ENCODE measurements at regions not wholly inside any gene's neighbourhood (a gene's known extent, or its start where the extent isn't known, plus 50 kb on each side); places are given as distances from the start of the nearest gene placed in this dataset.

GRCh38 chr13:21942061-21942460 is 271.2 kb downstream of the FGF9 start:
- TF ChIP-seq CTCF (IDR thresholded peaks at IDR 0.05; ENCODE audit: insufficient read depth, low read depth, low read length) (no peak), EZH2 (IDR thresholded peaks at IDR 0.05; ENCODE audit: insufficient read depth, low read length) (no peak)
